ENCODE measurements at regions not wholly inside any gene's neighbourhood (a gene's known extent, or its start where the extent isn't known, plus 50 kb on each side); places are given as distances from the start of the nearest gene placed in this dataset.

GRCh38 chr6:56761651-56762050 is 119.0 kb upstream of the DST start:
- TF ChIP-seq CTCF (IDR thresholded peaks at IDR 0.05) (no peak), POLR2A (IDR thresholded peaks at IDR 0.05) (no peak), EP300 (IDR thresholded peaks at IDR 0.05) (no peak), POLR2AphosphoS5 (IDR thresholded peaks at IDR 0.05) (no peak)
